ENCODE measurements at regions not wholly inside any gene's neighbourhood (a gene's known extent, or its start where the extent isn't known, plus 50 kb on each side); places are given as distances from the start of the nearest gene placed in this dataset.

- H3K4me2 ChIP-seq, result no peak overlapping the region
- peaks cover 0 to 12% (median 10%) of the 10 kb centered on the region in 10 experiments; a peak in 14 of 20 replicates for H3K4me1 ChIP-seq
- no peak overlapping the region for H3K9ac ChIP-seq
- H3K36me3 ChIP-seq, result no peaks in the 10 kb centered on the region
- no peak overlapping the region for H3K27ac ChIP-seq
- no peaks in the 10 kb centered on the region for H3K9me3 ChIP-seq (replicated peaks in 1 of 11)
- no peak for TF ChIP-seq Cebpa-rat (IDR thresholded peaks at IDR 0.05)
- H3K27me3 ChIP-seq, result no peaks in the 10 kb centered on the region
- peaks cover 0 to 4% (median 0%) of the 10 kb centered on the region in 11 experiments; a peak in 1 of 22 replicates for H4K20me1 ChIP-seq
- H3K4me3 ChIP-seq, result no peak overlapping the region
These were observed 1419.0 kb downstream of the TBC1D22A start for GRCh38 chr22:48181263-48181955.

GRCh38 chr22:48180631-48181030 lies 1418.2 kb downstream of the TBC1D22A start:
- peaks cover 0 to 4% (median 0%) of the 10 kb centered on the region in 11 experiments; a peak in 1 of 22 replicates for H4K20me1 ChIP-seq
- H3K4me3 ChIP-seq, result no peak overlapping the region
- no peak overlapping the region for H3K27ac ChIP-seq
- H3K9me3 ChIP-seq (replicated peaks in 1 of 11), result no peaks in the 10 kb centered on the region
- no peak overlapping the region for H3K4me2 ChIP-seq
- no peak for TF ChIP-seq Cebpa-rat (IDR thresholded peaks at IDR 0.05)
- H3K27me3 ChIP-seq, result no peaks in the 10 kb centered on the region
- no peaks in the 10 kb centered on the region for H3K36me3 ChIP-seq
- H3K4me1 ChIP-seq, result peaks cover 0 to 5% (median 3%) of the 10 kb centered on the region in 10 experiments; a peak in 13 of 20 replicates
- no peak overlapping the region for H3K9ac ChIP-seq

- no peak overlapping the region for H3K9ac ChIP-seq
- H3K4me2 ChIP-seq, result no peak overlapping the region
- H3K27ac ChIP-seq, result no peak overlapping the region
- TF ChIP-seq Cebpa-rat (IDR thresholded peaks at IDR 0.05), result no peak
- no peaks in the 10 kb centered on the region for H3K4me1 ChIP-seq
- H3K36me3 ChIP-seq, result no peaks in the 10 kb centered on the region
- H3K27me3 ChIP-seq, result no peaks in the 10 kb centered on the region
- no peaks in the 10 kb centered on the region for H3K9me3 ChIP-seq (replicated peaks in 1 of 11)
- H4K20me1 ChIP-seq, result peaks cover 0 to 2% (median 0%) of the 10 kb centered on the region in 11 experiments; a peak in 1 of 22 replicates
- H3K4me3 ChIP-seq, result no peak overlapping the region
These were observed 1417.4 kb downstream of the TBC1D22A start for GRCh38 chr22:48179571-48180546.

GRCh38 chr22:48178536-48178935 lies 1416.1 kb downstream of the TBC1D22A start:
- TF ChIP-seq Cebpa-rat (IDR thresholded peaks at IDR 0.05), result no peak
- H3K4me1 ChIP-seq, result no peaks in the 10 kb centered on the region
- no peak overlapping the region for H3K27ac ChIP-seq
- H3K36me3 ChIP-seq, result no peaks in the 10 kb centered on the region
- H3K9ac ChIP-seq, result no peak overlapping the region
- H3K4me2 ChIP-seq, result no peak overlapping the region
- no peaks in the 10 kb centered on the region for H3K27me3 ChIP-seq
- H4K20me1 ChIP-seq, result no peaks in the 10 kb centered on the region; a peak in 1 of 22 replicates
- H3K9me3 ChIP-seq (replicated peaks in 1 of 11), result no peaks in the 10 kb centered on the region
- H3K4me3 ChIP-seq, result no peak overlapping the region

- no peaks in the 10 kb centered on the region for H3K27me3 ChIP-seq
- no peak for TF ChIP-seq Cebpa-rat (IDR thresholded peaks at IDR 0.05)
- H3K36me3 ChIP-seq, result no peaks in the 10 kb centered on the region
- H3K4me2 ChIP-seq, result no peak overlapping the region
- H3K4me1 ChIP-seq, result no peaks in the 10 kb centered on the region
- H3K9ac ChIP-seq, result no peak overlapping the region
- H3K27ac ChIP-seq, result no peak overlapping the region
- H3K4me3 ChIP-seq, result no peak overlapping the region
- H4K20me1 ChIP-seq, result no peaks in the 10 kb centered on the region; a peak in 1 of 22 replicates
- no peaks in the 10 kb centered on the region for H3K9me3 ChIP-seq (replicated peaks in 1 of 11)
These were observed 1415.2 kb downstream of the TBC1D22A start for GRCh38 chr22:48177631-48178030.

- no peaks in the 10 kb centered on the region for H3K9me3 ChIP-seq (replicated peaks in 1 of 11)
- H3K36me3 ChIP-seq, result no peaks in the 10 kb centered on the region
- H4K20me1 ChIP-seq, result peaks cover 0 to 7% (median 0%) of the 10 kb centered on the region in 11 experiments; a peak in 3 of 22 replicates
- H3K27ac ChIP-seq, result no peak overlapping the region
- H3K4me1 ChIP-seq, result peaks cover 0 to 9% (median 6%) of the 10 kb centered on the region in 10 experiments; a peak in 11 of 20 replicates
- no peak for TF ChIP-seq Cebpa-rat (IDR thresholded peaks at IDR 0.05)
- no peak overlapping the region for H3K4me3 ChIP-seq
- H3K27me3 ChIP-seq, result no peaks in the 10 kb centered on the region
- no peak overlapping the region for H3K9ac ChIP-seq
- H3K4me2 ChIP-seq, result no peak overlapping the region
These were observed 1413.3 kb downstream of the TBC1D22A start for GRCh38 chr22:48175721-48176120.

- Histone ChIP-seq H3K36me3 (no peaks in the 10 kb centered on the region), H3K9ac (no peak overlapping the region), H3K27ac (no peak overlapping the region), H3K4me1 (peaks cover 0 to 9% (median 6%) of the 10 kb centered on the region in 10 experiments; a peak in 11 of 20 replicates), H3K4me3 (no peak overlapping the region), H4K20me1 (peaks cover 0 to 7% (median 0%) of the 10 kb centered on the region in 11 experiments; a peak in 3 of 22 replicates), H3K4me2 (no peak overlapping the region), H3K27me3 (no peaks in the 10 kb centered on the region), H3K9me3 (replicated peaks in 1 of 11) (no peaks in the 10 kb centered on the region)
- TF ChIP-seq Cebpa-rat (IDR thresholded peaks at IDR 0.05), result no peak
These were observed 1411.3 kb downstream of the TBC1D22A start for GRCh38 chr22:48173773-48174160.

GRCh38 chr22:48173061-48173772 lies 1410.8 kb downstream of the TBC1D22A start:
- H3K4me2 ChIP-seq, result no peak overlapping the region
- no peak overlapping the region for H3K27ac ChIP-seq
- H3K27me3 ChIP-seq, result no peaks in the 10 kb centered on the region
- no peak overlapping the region for H3K9ac ChIP-seq
- peaks cover 0 to 9% (median 6%) of the 10 kb centered on the region in 10 experiments; a peak in 11 of 20 replicates for H3K4me1 ChIP-seq
- no peak overlapping the region for H3K4me3 ChIP-seq
- TF ChIP-seq Cebpa-rat (IDR thresholded peaks at IDR 0.05), result no peak
- H4K20me1 ChIP-seq, result peaks cover 0 to 7% (median 0%) of the 10 kb centered on the region in 11 experiments; a peak in 4 of 22 replicates
- no peaks in the 10 kb centered on the region for H3K36me3 ChIP-seq
- no peaks in the 10 kb centered on the region for H3K9me3 ChIP-seq (replicated peaks in 1 of 11)
